ENCODE measurements at regions not wholly inside any gene's neighbourhood (a gene's known extent, or its start where the extent isn't known, plus 50 kb on each side); places are given as distances from the start of the nearest gene placed in this dataset.

DNA sequence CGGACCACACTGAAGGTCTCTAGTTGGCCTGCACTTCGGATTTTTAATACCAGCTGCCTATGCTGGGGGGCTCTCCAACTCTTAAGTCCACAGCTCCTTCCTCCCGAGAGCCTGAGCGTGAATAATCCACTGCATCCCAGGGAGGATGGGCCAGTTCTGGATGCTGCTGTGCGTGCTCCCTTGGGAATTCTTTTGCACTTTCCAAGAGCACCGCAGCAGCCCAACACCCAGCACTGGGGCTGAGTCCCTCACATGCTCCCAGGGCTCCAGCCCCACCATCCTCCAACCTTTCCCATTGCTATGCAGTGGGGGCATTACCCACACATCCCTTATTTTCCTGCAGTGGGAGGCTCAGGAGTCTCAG is 136.4 kb upstream of the IQSEC1 start:
- no peak for DNase-seq (ENCODE audit: low read depth)

GRCh38 chr3:13208706-13209633 is 135.7 kb upstream of the IQSEC1 start:
- no peak for DNase-seq (ENCODE audit: low read depth)

GRCh38 chr3:13207975-13208705 is 134.9 kb upstream of the IQSEC1 start:
- DNase-seq (ENCODE audit: low read depth), result no peak

DNA sequence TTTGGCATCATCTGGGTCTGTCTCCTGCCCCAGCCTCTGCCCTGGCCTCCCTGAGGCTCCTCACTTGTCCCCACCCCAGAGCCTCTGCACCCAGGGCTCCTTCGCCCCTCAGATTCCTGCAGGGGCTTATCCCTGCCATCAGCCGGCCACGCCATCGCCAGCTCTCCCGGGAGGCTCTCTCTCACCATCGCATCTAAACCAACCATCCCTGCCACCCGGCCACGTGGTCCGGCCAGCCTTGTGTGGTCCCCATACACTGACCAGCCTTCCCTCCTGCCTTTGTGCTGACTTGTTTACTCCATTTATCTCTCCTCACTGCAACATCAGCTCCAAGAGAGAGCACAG is 134.3 kb upstream of the IQSEC1 start:
- DNase-seq (ENCODE audit: low read depth), result no peak

GRCh38 chr3:13206799-13207577 is 133.8 kb upstream of the IQSEC1 start:
- DNase-seq (ENCODE audit: low read depth), result no peak

DNA sequence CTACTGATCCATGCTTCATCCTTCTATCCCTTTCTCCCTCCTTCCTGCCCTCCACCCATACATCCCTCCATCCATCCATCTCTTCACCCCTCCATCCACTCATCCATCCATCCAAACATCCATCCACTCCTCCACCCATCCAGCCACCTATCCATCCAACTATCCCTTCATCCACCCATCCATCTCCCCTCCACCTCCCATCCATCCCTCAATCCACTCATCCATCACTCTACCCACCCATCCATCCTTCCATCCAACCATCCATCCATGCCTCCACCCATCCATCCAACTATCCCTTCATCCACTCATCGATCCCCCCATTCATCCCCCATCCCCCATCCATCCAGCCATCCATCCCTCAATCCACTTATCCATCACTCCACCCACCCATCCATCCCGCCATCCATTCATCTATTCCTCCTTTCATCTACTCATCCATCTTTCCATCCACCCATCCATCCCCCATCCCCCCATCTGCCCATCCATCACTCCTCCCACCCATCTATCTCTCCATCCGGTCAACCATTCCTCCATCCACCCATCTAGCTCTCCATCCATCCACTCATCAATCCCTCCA is 132.4 kb upstream of the IQSEC1 start:
- DNase-seq (ENCODE audit: low read depth), result no peak

- no peak for DNase-seq (ENCODE audit: low read depth)
Measured at GRCh38 chr3:13204177-13204581, 130.9 kb upstream of the IQSEC1 start.

DNA sequence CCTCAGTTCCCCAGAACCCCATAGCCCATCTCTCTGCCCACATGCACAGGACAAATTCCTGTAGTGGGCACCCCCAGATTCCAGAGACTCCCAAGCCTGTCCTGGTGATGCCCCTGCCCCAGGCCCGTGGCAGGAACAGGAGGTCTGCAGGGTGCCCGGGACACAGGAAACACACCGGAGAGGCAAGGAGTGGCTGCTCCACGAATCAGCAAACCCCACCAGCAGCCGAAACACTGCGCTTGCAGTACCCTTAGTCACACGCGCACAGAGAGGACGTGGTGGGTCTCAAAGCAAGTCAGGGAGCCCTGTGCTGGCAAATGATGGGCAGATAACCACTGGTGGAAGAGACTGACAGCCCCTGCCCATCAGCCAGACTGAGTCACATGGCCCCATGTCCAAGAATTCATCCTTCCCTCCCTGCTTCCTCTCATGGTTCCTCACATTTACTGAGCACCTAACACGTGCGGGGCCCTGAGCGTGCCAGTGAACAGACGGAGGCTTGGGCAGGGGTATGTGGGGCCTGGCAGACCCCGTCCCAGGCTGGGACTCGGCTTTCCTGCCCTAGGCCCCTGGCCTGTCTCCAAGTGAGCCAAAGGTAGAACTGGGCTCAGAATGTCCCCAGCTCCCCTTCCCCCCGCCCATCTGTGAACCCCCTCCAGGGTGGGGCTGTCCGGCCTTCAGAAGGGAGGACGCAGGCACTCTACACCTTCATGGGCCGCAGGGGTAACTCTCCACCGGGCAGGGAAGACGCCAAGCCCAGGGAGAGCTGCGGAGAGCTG is 130.4 kb upstream of the IQSEC1 start:
- DNase-seq (ENCODE audit: low read depth), result no peak

DNA sequence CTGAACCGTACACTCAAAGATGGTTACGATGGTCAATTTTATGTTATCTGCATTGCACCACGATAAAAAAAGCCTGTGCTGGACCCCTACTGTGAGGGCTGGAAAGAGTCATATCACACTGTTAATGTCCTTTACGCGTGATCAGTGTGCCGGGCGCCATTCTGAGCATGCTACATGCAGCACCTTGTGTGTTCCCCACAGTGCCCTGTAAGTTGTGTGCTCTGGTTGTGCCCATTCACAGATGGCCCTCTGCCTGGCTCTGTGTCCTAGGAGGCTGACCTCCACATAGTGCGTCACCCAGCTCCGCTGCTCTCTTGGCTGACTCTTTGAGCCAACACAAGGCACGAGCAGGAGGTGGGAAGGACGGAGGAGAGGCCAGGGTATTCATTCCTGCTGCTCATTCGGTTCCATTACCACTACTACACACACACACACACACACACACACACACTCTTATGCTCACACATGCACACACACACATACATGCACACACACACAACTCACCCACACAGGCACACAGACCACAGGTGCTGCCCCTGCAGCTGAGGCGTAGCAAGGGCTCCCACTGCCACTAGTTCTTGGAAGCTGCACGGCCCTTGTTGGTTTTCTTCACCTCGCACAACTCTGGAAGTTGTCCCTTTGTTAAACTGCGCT is 129.6 kb upstream of the IQSEC1 start:
- no peak for DNase-seq (ENCODE audit: low read depth)

GRCh38 chr3:13201851-13202250 is 128.6 kb upstream of the IQSEC1 start:
- no peak for DNase-seq (ENCODE audit: low read depth)

- DNase-seq (ENCODE audit: low read depth), result no peak
Measured at GRCh38 chr3:13200946-13201345, 127.7 kb upstream of the IQSEC1 start.

DNA sequence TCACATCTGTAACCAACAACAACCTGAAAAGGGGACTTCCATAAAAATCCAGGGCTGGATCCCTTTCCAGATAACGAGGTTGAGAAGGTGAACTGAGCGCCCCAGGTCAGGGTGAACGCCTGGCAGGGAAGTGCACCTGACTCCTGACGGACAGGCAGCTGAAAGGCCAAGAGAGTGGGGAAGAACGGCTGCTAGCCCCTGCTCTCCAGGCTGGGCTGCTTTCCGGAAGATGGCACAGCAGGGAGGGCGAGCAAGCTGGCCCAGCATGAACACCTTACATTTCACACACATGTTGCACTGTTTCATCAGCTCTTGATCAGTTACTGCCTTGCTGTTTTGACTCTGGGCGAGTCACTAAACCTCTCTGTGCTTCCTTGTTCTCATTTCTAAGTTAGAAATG is 127.2 kb upstream of the IQSEC1 start:
- DNase-seq (ENCODE audit: low read depth), result no peak

DNA sequence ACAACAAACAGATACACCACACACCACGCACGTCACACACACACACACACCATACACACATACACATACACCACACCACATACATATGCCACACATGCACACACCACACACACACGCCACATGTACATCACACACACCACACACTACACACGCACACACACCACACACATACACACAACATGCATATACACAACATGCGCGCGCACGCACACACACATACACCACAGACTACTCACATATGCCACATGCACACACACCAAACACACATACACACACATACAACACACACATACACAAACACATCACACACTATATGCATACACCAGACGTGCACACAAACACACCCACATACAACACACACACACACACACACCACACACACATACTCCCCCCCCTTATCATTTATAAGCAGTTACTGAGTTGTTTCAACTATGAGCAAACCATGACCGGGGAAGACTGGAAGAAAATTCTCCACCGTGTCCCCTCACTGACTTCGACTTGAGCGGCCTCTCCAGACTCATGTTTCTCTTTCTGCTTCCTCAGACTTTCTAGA is 126.7 kb upstream of the IQSEC1 start:
- DNase-seq (ENCODE audit: low read depth), result no peak

DNA sequence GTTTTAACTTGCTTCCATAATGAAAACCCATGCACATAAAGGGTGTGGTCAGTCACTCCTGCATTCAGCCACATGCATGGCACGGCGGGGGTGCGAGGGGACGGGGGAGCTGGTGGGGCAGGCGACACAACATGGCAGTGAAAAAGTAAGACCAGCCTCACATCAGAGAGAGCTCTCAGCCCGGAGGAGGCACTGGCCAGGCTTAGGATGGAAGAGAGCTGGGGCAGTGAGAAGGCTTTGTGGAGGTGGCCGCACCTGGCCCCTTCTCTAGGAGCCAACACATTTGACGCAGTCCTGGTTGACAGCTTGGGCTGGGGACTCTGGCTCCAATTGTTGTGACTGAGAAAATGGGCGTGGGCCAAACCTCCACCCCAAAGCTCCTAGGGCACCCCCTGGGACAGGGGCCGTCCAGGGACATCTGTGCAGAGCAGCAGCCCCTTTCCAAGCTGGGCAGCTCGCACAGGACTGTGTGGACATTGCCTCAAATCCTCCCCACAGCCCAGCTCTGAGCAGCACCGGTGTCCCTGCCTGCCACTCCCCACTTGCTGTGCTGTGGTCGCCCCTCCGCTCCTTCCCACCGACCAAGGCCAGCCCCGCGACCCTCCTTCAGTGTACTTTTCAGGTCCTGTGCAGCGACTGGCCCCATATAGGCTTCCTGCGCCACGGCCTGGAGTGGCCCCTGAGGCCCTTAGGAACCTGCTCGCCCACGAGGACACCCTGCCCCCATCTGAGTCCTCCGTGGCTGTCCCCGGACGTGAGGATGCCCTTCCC is 126.0 kb upstream of the IQSEC1 start:
- DNase-seq (ENCODE audit: low read depth), result no peak

DNA sequence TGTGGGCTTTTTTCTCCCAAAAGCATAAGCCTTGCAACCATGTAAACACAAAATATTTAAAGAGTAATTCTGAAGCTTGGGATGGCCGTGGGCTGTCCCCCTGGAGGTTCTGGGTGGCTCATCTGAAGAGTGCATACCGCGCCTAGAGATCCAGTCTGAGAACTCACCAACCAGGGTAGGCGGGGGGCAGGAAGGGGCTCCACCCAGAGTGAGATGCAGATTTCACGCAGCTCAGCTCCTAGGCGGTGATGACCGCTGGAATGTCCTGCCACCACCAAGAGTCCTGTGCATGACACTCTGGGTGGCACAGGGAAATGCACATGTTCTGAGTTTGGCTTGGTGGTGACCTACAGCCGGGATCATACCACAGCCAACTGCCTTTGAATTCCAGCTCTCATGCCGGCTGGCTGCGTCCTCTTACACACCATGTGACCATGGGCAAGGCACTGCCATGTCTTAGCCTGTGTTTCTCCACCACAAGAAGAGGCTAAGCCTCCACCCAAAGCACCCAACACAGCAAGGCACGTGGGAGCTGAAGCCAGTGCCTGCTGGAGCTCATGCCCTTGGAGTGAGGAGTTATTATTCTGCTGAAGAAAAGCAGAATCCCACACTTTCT is 125.1 kb upstream of the IQSEC1 start:
- no peak for DNase-seq (ENCODE audit: low read depth)

GRCh38 chr3:13197795-13198194 is 124.6 kb upstream of the IQSEC1 start:
- no peak for DNase-seq (ENCODE audit: low read depth)

DNA sequence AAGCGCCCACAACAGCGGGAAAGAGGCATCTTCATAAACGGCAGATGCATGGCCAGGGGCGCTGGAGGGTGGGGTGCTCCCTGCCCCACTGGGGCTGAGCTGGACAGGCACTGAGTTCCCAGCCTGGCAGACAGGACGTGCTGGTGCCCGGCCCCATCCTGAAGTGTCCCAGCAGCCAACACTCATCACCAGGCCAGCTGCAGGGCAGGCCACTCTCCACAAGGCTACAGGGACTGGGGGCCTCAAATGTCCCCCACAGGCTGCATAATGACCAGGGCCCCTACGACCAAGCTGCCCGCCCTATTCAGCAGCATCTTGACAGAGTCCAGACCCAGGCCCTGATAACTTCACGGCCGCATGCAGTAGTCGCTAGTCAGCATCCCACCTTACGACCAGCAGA is 124.1 kb upstream of the IQSEC1 start:
- DNase-seq (ENCODE audit: low read depth), result no peak

- no peak for DNase-seq (ENCODE audit: low read depth)
Measured at GRCh38 chr3:13195374-13195773, 122.1 kb upstream of the IQSEC1 start.
